ENCODE measurements at regions not wholly inside any gene's neighbourhood (a gene's known extent, or its start where the extent isn't known, plus 50 kb on each side); places are given as distances from the start of the nearest gene placed in this dataset.

- no peak for DNase-seq
Observed at GRCh38 chr1:58911841-58912499, 128.1 kb upstream of the JUN start.

DNA sequence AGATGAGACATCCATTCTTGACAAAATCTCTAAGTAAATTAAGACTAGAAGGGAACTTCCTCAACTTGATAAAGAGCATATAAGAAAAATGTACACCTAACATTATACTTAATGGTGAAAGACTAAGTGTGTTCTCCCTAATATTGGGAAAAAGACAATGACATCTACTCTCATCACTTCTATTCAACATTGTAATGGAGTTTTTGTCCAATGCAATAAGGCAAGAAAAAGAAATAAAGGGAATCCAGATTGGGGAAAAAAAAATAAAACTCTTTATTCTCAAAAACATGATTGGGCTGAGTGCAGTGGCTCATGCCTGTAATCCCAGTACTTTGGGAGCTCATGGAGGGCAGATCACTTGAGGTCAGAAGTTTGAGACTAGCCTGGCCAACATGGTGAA is 131.1 kb upstream of the JUN start:
- no peak for DNase-seq

- DNase-seq: no peak
Observed at GRCh38 chr1:58917436-58917835, 133.6 kb upstream of the JUN start.

DNA sequence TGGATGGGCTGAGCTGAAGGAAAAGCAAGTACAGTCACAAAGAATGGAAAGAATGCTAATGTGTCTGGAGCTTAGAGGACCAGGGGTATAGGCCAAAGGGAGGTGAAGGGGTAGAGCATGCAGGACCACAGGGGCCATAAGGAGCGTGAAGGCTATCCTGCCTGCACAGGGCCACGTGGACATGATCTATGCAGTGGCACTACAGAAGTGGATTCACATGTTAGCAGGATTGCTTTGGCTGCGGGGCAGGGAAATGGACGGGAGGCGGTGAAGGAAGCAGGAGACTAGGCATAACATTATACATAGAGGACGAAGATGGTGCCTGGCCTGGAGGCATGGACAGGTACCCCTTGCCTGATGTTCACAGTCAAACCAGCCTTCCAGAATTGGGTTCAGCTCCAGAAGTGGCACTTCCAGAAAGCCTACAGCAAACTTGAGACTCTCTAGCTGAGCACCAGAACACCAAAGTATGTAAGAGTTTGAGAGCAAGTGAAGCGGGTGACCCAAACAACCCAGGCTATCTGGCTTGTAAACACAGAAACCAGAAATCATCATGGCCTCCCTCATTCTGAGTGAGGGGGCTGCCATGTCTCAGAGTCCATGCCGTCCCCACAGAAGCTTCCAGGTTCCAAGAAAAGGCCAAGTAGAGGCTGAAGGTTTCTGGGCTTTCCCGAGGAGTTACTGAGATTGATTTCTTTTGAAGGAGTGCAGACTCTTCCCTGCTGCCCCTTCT is 135.5 kb upstream of the JUN start:
- no peak for DNase-seq

- DNase-seq: no peak
Observed at GRCh38 chr1:58919959-58920321, 136.1 kb upstream of the JUN start.

DNA sequence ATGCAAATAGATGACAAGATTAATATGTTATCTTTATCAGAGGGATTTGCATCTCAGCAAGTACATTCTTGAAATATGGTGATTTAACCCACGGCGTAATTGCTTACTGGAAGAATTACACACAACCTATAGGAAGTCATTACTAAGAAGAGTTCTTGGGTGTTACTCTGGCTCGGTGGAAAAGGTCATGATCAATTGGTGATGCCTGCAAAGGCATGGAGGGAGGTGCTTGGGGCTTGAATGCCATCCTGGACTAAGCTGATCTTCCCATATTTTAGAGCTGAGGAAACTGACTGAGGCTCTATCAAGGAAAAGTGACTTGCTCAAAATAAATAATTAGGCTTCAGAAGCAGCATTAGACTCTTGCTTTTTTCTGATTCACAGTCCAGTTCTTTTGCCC is 137.5 kb upstream of the JUN start:
- DNase-seq: no peak

- DNase-seq: no peak
Observed at GRCh38 chr1:58921751-58922150, 137.9 kb upstream of the JUN start.

- DNase-seq: no peak
Observed at GRCh38 chr1:58922302-58923089, 138.6 kb upstream of the JUN start.

- no peak for DNase-seq
Observed at GRCh38 chr1:58923090-58923470, 139.2 kb upstream of the JUN start.

DNA sequence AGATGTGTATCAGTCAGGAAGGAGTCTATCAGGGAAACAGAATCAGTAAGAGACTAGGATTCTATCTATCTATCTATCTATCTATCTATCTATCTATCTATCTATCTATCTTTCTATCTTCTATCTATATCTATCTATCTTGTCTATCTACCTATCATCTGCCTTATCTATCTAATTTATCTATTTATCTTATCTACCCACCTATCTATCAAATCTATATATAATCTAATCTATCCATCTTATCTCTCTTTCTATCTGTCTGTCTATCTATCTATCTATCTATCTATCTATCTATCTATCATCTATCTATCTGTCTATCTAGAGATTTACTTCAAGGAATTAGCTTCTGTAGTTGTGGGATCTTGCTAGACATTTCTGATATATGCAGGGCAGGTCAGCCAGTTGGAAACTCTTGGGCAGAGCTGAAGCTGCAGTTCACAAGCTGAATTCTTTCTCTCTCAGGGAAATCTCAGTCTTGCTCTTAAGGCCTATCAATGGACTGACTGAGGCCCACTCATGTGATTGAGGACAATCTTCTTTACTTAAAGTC is 140.2 kb upstream of the JUN start:
- DNase-seq: no peak

GRCh38 chr1:58924821-58925220 is 141.0 kb upstream of the JUN start:
- no peak for DNase-seq

- no peak for DNase-seq
Observed at GRCh38 chr1:58925247-58925646, 141.4 kb upstream of the JUN start.

DNA sequence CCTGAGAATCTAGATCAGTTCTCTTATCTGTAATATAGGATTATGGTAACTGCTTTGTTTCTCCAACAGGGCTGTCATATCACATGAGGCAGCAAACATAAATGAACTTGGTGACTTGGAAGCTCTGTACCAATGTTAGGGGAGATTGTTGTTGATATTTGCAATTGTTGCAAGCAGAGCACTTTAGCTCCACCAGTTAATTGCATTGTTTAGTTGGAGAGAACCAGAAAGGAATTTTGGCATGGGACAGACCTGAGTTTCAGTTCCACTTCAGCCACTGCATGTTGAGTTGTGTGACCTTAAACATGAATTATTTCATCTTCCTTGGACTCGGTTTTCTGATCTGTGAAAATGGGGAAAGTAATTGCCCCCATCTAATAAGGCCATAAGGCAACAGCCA is 142.3 kb upstream of the JUN start:
- no peak for DNase-seq

DNA sequence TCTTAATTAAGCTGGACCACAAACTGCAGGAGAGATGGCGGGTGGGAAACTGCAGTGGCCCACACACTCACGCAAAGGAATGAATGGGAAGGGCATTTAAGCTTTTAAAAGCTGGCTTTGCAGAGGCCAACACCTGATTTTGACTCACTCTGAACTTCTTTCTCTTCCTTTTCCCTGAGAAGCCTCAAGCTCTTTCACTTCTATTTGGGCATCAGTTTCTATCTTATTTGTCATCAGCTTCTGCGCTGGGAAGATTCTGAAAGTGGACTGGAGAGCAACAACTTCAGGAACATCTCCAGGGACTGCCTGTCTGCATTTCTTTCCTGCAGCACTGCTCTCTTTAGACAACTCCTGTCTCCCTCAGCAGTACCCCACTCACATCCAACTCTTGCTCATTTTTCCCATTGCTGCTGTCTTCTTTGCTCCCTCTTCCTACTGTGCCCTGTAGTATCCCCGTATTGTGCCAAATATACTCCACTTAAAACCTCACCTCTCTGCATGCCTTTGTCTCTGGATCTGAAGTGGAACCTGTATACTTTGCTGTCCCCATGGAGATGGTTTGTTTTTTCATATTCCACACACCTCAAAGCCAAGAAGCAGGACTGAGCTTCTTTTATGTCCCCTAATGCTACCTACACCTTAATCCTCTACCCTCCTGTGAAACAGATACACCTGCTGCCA is 143.3 kb upstream of the JUN start:
- no peak for DNase-seq

- no peak for DNase-seq
Observed at GRCh38 chr1:58927722-58928085, 143.9 kb upstream of the JUN start.

- no peak for DNase-seq
Observed at GRCh38 chr1:58928514-58928913, 144.7 kb upstream of the JUN start.

DNA sequence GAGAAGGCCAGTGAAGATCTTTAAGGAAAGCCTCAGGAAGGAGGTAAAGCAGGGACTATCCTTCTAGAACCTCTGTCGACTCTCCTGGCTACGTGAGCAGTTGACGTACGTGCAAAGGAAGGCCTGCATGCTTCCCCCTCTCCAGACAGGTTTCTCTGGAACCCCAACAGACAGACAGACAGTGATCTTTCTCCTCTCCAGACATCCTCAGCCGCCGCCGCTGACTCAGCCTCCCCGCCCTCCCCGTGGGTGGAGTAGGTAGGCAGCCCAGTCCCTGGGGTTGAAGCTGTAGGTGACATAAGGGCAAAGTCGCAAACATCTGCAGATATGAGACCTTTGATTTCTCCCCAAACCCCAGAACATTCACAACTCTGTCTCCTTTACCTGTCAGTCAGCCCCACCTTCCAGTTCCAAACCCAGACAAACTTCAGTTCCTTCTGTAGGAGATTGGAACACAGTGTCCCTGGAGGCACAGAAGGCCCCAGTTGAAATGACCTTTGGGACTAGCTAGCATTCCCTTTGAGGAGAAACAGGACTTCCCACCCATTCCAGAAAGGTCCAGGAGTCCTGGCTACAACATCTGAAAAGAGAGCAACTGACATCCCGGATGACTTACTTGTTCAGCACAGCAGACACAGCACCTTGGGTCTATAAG is 146.0 kb upstream of the JUN start:
- DNase-seq: no peak

DNA sequence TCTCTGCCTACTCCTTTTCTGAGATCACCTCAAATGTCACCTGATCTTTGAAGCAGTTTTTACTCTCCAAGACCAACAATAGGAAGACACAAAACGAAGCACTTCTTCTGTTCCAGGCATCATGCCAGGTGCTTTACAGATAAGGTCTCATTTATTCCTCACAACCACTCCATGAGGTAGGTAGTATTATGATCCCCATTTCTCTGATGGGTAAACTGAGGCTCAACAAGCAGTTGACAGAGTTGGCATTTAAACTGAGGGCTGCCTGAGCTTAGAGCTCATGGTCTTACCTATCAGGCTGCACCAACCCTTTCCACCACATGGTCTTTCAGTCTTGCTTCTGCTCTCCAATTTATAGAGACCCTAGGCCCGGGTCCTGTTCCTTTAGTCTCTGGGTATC is 147.2 kb upstream of the JUN start:
- DNase-seq: no peak

DNA sequence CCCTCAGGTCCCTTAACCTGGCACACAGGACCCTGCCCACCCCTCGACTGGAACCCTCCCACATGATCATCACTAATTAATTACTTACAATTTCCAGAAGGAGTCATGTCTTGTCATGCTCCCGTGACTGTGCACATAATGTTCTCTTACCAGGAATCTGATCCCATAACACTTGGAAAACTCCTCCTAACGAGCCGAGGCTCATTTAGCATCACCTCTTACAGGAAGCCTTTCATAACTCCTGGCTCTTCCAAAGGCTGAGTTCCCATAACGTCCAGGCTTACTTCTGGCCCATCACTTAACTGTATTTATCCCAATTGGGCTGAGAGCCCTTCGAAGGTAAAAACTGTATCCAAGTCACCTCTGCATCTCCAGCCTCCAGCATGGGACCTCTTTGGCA is 147.9 kb upstream of the JUN start:
- no peak for DNase-seq

DNA sequence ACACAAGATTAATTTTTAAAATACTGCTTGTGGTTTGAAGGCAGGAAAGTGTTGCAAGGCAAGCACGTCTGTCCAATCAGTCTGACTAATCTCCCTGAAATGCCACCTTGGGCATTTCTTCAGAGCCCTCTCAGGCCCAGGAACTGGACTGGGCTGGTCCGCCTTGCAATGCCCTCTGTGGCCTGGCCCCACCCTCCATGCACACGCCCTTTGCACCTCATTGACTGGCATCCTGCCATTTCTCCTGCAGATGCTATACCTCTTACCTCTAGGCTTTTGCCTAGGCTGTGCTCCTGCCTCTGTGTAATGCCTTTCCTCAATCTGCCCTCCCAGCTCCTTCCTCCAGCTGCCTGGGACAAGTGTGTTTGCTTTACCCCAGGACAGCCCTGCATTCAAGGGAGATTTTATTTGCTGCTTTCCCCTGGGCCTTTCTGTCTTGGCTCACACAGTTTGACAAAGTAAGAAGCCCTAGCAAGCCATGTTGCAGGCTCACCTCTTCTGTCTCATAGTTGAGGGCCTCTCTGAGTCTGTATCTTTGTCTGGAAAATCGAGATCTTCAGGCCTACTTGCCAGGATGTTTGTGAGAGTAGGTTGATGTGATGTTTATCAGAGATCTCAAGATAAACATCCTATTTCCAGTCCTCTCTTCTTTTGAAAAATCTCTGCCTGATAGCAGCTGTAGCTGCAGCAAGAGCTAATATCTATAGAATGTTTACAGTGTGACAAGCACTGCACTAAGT is 149.2 kb upstream of the JUN start:
- DNase-seq: no peak

DNA sequence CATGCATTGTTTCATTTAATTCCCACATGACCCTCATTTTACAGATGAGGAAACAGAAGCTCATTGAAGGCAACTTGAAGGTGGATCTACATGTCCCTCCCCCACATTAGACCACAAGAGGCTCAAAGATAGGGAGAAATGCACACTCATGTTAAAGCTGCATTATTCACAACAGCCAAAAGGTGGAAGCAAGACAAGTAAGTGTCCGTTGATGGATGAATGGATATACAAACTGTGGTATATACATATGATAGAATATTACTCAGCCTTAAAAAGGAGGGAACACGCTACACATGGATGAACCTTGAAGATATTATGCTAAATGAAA is 149.7 kb upstream of the JUN start:
- no peak for DNase-seq

DNA sequence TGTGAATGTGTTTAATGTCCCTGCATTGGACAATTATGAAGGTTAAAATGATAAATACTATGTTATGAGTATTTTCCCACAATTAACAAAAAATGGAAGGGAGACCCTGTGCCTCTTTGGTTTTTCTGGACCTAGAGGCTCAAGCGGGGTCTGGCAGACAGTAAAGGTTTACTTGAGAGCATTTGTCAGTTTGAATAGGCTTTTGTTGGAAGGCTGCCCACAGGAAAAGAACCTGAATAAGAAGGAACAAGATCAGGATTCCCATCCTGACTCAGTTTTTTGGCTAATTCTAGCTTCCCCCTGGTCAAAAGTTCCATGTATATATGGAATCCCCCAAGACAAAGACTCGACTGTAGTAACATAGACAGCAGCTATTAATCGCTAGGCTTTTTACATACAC is 150.9 kb upstream of the JUN start:
- no peak for DNase-seq
